ENCODE measurements at regions not wholly inside any gene's neighbourhood (a gene's known extent, or its start where the extent isn't known, plus 50 kb on each side); places are given as distances from the start of the nearest gene placed in this dataset.

DNA sequence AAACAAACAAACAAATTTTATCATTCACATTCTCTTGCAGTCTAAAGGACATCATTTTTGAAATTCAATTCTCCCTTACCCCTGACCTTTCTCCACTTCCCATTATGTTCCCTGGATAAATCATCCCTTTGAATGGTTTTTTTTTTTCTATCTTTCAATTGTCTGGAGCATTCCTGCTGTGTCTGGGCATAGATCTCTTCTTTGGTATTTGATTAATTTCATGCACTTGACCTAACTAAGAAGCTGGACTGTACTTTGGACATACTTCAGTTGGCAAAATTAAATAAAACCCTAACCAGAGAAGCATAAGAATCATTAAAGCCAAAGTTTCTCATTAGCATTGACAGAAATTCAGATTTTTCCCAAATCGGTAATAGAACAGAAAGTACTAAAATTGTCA is 163.6 kb upstream of the BMP4 start:
- no peak for DNase-seq (ENCODE audit: low spot score)
- ATAC-seq: no peak
- intact Hi-C loops (cut with DNase I): no loop called here

GRCh38 chr14:54121466-54122027 is 164.9 kb upstream of the BMP4 start:
- intact Hi-C loops (cut with DNase I): no loop called here
- DNase-seq (ENCODE audit: low spot score): no peak
- peak; percentile 55 for ATAC-seq

DNA sequence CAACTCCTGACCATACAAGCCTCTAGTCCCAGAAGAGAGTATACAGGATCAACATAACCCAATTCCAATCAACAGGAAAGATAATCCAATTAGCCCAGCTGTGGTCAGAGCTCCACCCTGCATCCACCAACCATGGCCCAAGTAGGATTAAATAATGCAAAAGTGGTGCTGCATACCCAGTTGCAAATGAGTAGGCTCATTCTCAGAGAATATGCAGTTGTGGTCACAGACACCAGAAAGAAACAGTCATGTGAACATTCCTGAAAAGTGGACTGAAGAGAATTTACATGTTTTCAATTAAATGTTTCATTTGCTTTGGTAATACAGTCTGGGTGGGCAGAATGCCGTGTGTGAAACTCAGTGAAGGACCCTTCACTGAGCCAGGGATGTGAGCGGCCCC is 167.2 kb upstream of the BMP4 start:
- ATAC-seq (no peak), DNase-seq (ENCODE audit: low spot score) (no peak)
- intact Hi-C loops (cut with DNase I): no loop called here

- no peak for DNase-seq (ENCODE audit: low spot score)
- ATAC-seq: no peak
- intact Hi-C loops (cut with DNase I): no loop called here
Measured at GRCh38 chr14:54125109-54125508, 168.5 kb upstream of the BMP4 start.

GRCh38 chr14:54126947-54127346 is 170.3 kb upstream of the BMP4 start:
- ATAC-seq (no peak), DNase-seq (ENCODE audit: low spot score) (no peak)
- intact Hi-C loops (cut with DNase I): no loop called here

- ATAC-seq (no peak), DNase-seq (ENCODE audit: low spot score) (no peak)
- intact Hi-C loops (cut with DNase I): no loop called here
Measured at GRCh38 chr14:54127526-54127925, 170.9 kb upstream of the BMP4 start.

- no peak for DNase-seq (ENCODE audit: low spot score)
- intact Hi-C loops (cut with DNase I): no loop called here
- no peak for ATAC-seq
Measured at GRCh38 chr14:54129850-54130640, 173.4 kb upstream of the BMP4 start.

DNA sequence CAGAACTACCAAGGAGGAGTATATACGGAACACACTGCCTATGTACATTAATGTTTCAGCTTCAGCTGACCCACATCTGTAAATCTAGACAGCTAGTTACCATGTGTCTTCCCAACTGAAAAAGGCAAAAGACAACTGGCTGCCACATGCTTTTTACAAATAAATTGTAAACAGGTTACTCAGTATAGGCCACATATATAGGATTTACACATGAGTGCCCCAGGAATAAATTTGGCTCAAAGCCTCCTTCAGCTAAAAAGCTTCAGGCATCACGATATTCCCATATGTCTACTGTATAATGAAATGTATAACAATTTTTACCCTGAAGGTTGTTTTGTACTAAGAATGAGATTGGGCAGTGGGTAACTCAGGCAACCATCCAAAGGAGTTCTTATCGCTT is 175.9 kb upstream of the BMP4 start:
- DNase-seq (ENCODE audit: low spot score): no peak
- intact Hi-C loops (cut with DNase I): no loop called here

GRCh38 chr14:54133896-54134295 is 177.3 kb upstream of the BMP4 start:
- ATAC-seq: no peak
- DNase-seq (ENCODE audit: low spot score): no peak
- intact Hi-C loops (cut with DNase I): no loop called here

More for the DNA sequence above, 175.9 kb upstream of the BMP4 start:
- ATAC-seq: no peak

- DNase-seq (ENCODE audit: low spot score): no peak
- peak; percentile 71 for ATAC-seq
- intact Hi-C loops (cut with DNase I): no loop called here
Measured at GRCh38 chr14:54135804-54136280, 179.2 kb upstream of the BMP4 start.

- intact Hi-C loops (cut with DNase I): no loop called here
- DNase-seq (ENCODE audit: low spot score): no peak
- ATAC-seq: no peak
Measured at GRCh38 chr14:54136894-54137613, 180.4 kb upstream of the BMP4 start.

GRCh38 chr14:54137614-54137961 is 181.0 kb upstream of the BMP4 start:
- no peak for DNase-seq (ENCODE audit: low spot score)
- intact Hi-C loops (cut with DNase I): no loop called here
- no peak for ATAC-seq

DNA sequence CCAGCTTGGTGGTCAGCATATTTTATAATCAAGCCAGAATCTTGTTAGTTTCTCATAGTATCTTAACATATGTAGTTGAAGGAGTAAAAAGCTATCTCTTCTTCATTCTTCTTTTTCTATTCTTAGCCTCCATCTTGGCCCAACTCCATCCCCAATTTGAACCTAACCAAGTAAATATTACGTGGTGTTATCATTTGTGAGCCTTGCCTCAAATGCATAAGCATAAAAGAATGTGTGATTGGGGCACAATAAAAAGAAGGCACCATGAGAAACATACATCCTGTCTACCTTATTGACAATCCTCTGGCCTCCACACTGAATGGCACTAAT is 181.4 kb upstream of the BMP4 start:
- intact Hi-C loops (cut with DNase I): no loop called here
- ATAC-seq (no peak), DNase-seq (ENCODE audit: low spot score) (no peak)

GRCh38 chr14:54138354-54139038 is 181.9 kb upstream of the BMP4 start:
- DNase-seq (ENCODE audit: low spot score): no peak
- no peak for ATAC-seq
- intact Hi-C loops (cut with DNase I): no loop called here

DNA sequence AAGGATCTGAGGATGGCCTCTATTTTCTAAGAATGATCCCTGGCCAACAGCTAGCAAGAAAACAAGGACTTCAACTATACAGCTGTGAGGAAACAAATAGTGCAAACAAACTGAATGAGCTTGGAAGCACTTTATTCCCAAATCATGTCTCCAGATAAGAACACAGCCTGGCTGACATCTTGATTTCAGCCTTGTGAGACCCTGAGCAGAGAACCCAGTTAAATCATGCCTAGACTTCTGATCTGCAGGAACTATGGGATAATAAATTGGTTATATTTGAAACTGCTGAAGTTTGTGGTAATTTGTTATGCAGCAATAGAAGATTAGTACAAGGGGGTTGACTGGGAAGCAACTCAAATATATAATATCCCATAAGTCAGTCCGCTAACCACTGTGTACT is 183.9 kb upstream of the BMP4 start:
- no peak for ATAC-seq
- intact Hi-C loops (cut with DNase I): no loop called here

DNA sequence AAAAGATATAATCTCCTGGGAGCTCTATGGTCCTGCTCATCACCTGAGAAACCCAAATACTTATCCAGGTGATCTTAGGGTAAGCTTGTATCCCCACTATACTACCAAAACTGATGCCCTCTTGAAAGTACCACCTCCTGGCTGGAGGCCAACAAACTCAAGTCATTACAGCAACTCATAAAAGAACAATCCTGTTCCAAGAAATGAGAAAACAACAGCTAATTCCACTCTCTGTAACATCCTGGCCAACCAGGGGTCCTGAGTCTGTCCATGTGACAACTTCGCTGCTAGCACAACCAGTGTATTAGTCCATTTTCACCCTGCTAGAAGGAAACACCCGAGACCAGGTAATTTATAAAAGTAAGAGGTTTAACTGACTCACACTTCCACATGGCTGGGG is 190.0 kb upstream of the BMP4 start:
- intact Hi-C loops (cut with DNase I): no loop called here
- DNase-seq (ENCODE audit: low spot score) (no peak), ATAC-seq (no peak)

More for the DNA sequence above, 183.9 kb upstream of the BMP4 start:
- DNase-seq (ENCODE audit: low spot score): no peak

DNA sequence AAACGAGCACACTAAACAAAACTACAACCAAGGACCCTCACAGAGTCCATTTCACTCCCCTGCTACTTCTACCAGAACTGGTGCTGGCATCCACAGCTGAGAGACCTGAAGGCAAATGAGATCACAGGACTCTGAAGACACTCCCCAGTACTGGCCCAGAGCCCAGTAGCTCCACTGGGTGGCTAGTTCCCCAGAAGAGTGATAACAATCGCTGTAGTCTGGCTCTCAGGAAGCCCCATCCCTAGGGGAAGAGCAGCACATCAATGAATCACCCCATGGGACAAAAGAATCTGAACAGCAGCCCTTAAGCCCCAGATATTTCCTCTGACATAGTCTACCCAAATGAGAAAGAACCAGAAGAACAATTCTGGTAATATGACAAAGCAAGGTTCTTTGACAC is 190.7 kb upstream of the BMP4 start:
- no peak for DNase-seq (ENCODE audit: low spot score)
- intact Hi-C loops (cut with DNase I): no loop called here
- no peak for ATAC-seq

DNA sequence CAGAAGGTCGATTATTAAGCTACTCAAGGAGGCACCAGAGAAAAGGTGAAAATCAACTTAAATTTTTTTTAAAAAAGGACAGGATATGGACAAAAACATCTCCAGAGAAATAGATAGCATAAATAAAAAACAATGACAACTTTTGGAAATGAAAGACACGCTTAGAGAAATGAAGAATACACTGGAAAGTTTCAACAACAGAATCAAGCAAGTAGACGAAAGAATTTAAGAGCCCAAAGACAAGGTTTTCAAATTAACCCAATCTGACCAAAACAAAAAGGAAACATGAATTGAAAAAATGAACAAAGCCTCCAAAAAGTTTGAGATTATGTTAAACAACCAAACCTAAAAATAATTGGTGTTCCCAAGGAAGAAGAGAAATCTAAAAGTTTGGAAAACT is 191.1 kb upstream of the BMP4 start:
- DNase-seq (ENCODE audit: low spot score) (no peak), ATAC-seq (no peak)
- intact Hi-C loops (cut with DNase I): no loop called here

DNA sequence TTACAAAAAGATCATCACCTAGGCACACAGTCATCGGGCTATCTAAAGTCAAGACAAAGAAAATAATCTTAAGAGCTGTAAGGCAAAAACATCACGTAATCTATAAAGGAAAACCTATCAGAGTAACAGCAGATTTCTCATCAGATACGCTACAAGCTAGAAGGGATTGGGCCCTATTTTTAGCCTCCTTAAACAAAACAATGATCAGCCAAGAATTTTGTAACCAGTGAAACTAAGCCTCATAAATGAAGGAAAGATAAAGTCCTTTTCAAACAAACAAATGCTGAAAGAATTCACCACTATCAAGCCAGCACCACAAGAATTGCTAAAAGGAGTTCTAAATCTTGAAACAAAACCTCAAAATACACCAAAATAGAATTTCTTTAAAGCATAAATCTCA is 191.6 kb upstream of the BMP4 start:
- DNase-seq (ENCODE audit: low spot score): no peak
- ATAC-seq: no peak
- intact Hi-C loops (cut with DNase I): no loop called here

DNA sequence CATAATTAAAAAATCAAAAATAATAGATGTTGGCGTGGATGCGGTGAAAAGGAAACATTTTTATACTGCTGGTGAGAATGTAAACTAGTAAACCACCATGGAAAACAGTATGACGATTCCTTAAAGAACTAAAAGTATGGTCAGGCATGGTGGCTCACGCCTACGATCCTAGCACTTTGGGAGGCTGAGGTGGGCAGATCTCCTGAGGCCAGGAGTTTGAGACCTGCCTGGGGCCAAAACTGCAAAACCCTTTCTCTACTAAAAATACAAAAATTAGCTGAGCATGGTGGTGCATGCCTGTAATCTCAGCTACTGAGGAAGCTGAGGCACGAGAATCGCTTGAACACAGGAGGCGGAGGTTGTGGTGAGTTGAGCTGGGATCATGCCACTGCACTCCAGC is 195.7 kb upstream of the BMP4 start:
- DNase-seq (ENCODE audit: low spot score): no peak
- intact Hi-C loops (cut with DNase I): no loop called here
- ATAC-seq: no peak

All from sciatic nerve (tissue), 2 donors.